ENCODE measurements at regions not wholly inside any gene's neighbourhood (a gene's known extent, or its start where the extent isn't known, plus 50 kb on each side); places are given as distances from the start of the nearest gene placed in this dataset.

DNA sequence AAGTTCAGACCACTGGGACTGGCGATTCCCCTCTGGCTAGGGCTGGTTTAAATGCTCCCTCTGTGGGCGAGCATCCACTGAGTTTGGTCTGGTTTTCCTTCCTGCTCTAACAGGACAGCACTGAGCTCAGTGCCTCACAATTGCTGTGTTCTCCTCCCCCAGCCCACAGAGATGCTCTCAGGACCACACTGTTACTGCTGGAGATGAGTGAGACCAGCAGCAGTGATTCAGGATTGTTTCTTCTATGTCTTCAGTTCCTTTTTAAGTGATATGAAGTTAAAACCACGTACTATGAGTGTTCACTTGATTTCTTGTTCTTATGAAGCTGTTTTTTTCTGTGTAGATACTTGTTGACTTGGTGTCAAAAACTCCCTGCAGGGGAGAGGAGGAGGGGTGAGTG lies 180.4 kb upstream of the COL8A1 start:
- Histone ChIP-seq H3K9me3 (ENCODE audit: control insufficient read depth, insufficient read depth, low read length) (no peaks in the 10 kb centered on the region), H3K27me3 (ENCODE audit: control insufficient read depth, insufficient read depth, low read length) (no peaks in the 10 kb centered on the region), H3K4me3 (ENCODE audit: low read length) (no peak overlapping the region), H3K36me3 (ENCODE audit: control insufficient read depth, insufficient read depth, low read length) (no peaks in the 10 kb centered on the region), H3K27ac (ENCODE audit: low read length) (no peak overlapping the region), H3K4me1 (ENCODE audit: control insufficient read depth, insufficient read depth, low read length) (no peaks in the 10 kb centered on the region)
- no CpG with 5 or more reads among the region's 3 CpGs for WGBS (ENCODE audit: insufficient coverage, insufficient read length)
- DNase-seq (ENCODE audit: low read depth, low spot score): no peak

GRCh38 chr3:99442599-99442998 lies 195.8 kb upstream of the COL8A1 start:
- H3K27me3 ChIP-seq (ENCODE audit: control insufficient read depth, insufficient read depth, low read length): no peaks in the 10 kb centered on the region
- no peaks in the 10 kb centered on the region for H3K9me3 ChIP-seq (ENCODE audit: control insufficient read depth, insufficient read depth, low read length)
- no peaks in the 10 kb centered on the region for H3K36me3 ChIP-seq (ENCODE audit: control insufficient read depth, insufficient read depth, low read length)
- no peak overlapping the region for H3K27ac ChIP-seq (ENCODE audit: low read length)
- no peak for DNase-seq (ENCODE audit: low read depth, low spot score)
- no CpG with 5 or more reads among the region's 2 CpGs for WGBS (ENCODE audit: insufficient coverage, insufficient read length)
- H3K4me3 ChIP-seq (ENCODE audit: low read length): no peak overlapping the region
- H3K4me1 ChIP-seq (ENCODE audit: control insufficient read depth, insufficient read depth, low read length): no peaks in the 10 kb centered on the region

- no peak overlapping the region for H3K27ac ChIP-seq (ENCODE audit: low read length)
- H3K4me1 ChIP-seq (ENCODE audit: control insufficient read depth, insufficient read depth, low read length): no peaks in the 10 kb centered on the region
- no peaks in the 10 kb centered on the region for H3K9me3 ChIP-seq (ENCODE audit: control insufficient read depth, insufficient read depth, low read length)
- H3K36me3 ChIP-seq (ENCODE audit: control insufficient read depth, insufficient read depth, low read length): no peaks in the 10 kb centered on the region; the same call in 1 of the 2 replicates
- peak; percentile 4 for DNase-seq (ENCODE audit: low read depth, low spot score)
- WGBS (ENCODE audit: insufficient coverage, insufficient read length): no CpG with 5 or more reads among the region's 1 CpG
- H3K4me3 ChIP-seq (ENCODE audit: low read length): no peak overlapping the region
- no peaks in the 10 kb centered on the region for H3K27me3 ChIP-seq (ENCODE audit: control insufficient read depth, insufficient read depth, low read length)
Observed at GRCh38 chr3:99439892-99440291, 198.5 kb upstream of the COL8A1 start.

GRCh38 chr3:99434190-99434589 lies 204.2 kb upstream of the COL8A1 start:
- no peak for DNase-seq (ENCODE audit: low read depth, low spot score)
- Histone ChIP-seq H3K9me3 (ENCODE audit: control insufficient read depth, insufficient read depth, low read length) (no peaks in the 10 kb centered on the region), H3K36me3 (ENCODE audit: control insufficient read depth, insufficient read depth, low read length) (no peaks in the 10 kb centered on the region; the same call in 1 of the 2 replicates)

GRCh38 chr3:99430348-99431134 lies 207.9 kb upstream of the COL8A1 start:
- no peaks in the 10 kb centered on the region for H3K4me1 ChIP-seq (ENCODE audit: control insufficient read depth, insufficient read depth, low read length)
- H3K36me3 ChIP-seq (ENCODE audit: control insufficient read depth, insufficient read depth, low read length): no peaks in the 10 kb centered on the region
- no peak overlapping the region for H3K27ac ChIP-seq (ENCODE audit: low read length)
- no peak for DNase-seq (ENCODE audit: low read depth, low spot score)
- H3K27me3 ChIP-seq (ENCODE audit: control insufficient read depth, insufficient read depth, low read length): no peaks in the 10 kb centered on the region
- no CpG with 5 or more reads among the region's 3 CpGs for WGBS (ENCODE audit: insufficient coverage, insufficient read length)
- H3K4me3 ChIP-seq (ENCODE audit: low read length): no peak overlapping the region
- H3K9me3 ChIP-seq (ENCODE audit: control insufficient read depth, insufficient read depth, low read length): no peaks in the 10 kb centered on the region

More at GRCh38 chr3:99434190-99434589, 204.2 kb upstream of the COL8A1 start:
- Histone ChIP-seq H3K27me3 (ENCODE audit: control insufficient read depth, insufficient read depth, low read length) (no peaks in the 10 kb centered on the region), H3K27ac (ENCODE audit: low read length) (no peak overlapping the region), H3K4me1 (ENCODE audit: control insufficient read depth, insufficient read depth, low read length) (no peaks in the 10 kb centered on the region), H3K4me3 (ENCODE audit: low read length) (no peak overlapping the region)

DNA sequence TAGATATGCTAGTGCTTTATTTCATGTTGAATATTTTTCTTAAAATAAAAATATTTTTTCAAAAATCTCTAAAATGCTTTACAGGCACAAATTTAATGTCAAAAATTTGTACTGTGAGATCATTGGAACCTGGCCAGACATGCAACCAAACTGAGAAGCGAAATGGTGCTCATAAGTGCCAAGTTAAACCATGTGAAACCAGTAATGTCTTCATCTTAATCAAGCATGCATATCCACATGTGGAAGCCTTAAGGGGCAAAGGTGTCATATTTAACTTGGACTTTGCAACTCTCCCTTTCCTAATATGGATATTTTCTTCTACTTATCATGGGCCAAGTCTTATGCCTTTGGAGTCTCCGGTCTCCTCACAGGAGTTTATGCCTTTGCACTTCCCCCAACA lies 208.9 kb upstream of the COL8A1 start:
- Histone ChIP-seq H3K27me3 (ENCODE audit: control insufficient read depth, insufficient read depth, low read length) (no peaks in the 10 kb centered on the region), H3K4me3 (ENCODE audit: low read length) (no peak overlapping the region), H3K4me1 (ENCODE audit: control insufficient read depth, insufficient read depth, low read length) (no peaks in the 10 kb centered on the region), H3K27ac (ENCODE audit: low read length) (no peak overlapping the region), H3K9me3 (ENCODE audit: control insufficient read depth, insufficient read depth, low read length) (no peaks in the 10 kb centered on the region), H3K36me3 (ENCODE audit: control insufficient read depth, insufficient read depth, low read length) (no peaks in the 10 kb centered on the region)
- DNase-seq (ENCODE audit: low read depth, low spot score): no peak
- no CpG with 5 or more reads among the region's 2 CpGs for WGBS (ENCODE audit: insufficient coverage, insufficient read length)

DNA sequence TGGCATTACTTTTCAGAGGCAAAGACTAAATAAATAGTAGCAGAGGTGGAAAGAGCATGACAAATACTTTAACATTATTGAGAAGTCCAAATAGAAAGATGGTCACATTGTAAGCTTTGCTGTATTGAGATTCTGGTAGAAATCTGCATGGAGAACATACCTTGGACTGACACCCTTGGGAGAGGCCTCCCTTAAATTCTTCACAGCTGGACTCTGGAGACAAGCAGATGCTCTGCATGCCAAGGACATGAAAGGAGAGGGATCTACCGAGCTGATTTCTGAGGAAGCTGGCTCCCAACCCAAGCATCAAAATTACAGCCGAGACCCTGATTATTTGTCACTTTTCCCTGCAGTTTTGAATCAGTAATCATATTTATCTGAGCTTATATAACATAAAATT lies 212.5 kb upstream of the COL8A1 start:
- H3K9me3 ChIP-seq (ENCODE audit: control insufficient read depth, insufficient read depth, low read length): no peaks in the 10 kb centered on the region
- H3K4me3 ChIP-seq (ENCODE audit: low read length): no peak overlapping the region
- WGBS (ENCODE audit: insufficient coverage, insufficient read length): no CpG with 5 or more reads among the region's 2 CpGs
- no peak for DNase-seq (ENCODE audit: low read depth, low spot score)
- no peaks in the 10 kb centered on the region for H3K4me1 ChIP-seq (ENCODE audit: control insufficient read depth, insufficient read depth, low read length)
- H3K36me3 ChIP-seq (ENCODE audit: control insufficient read depth, insufficient read depth, low read length): no peaks in the 10 kb centered on the region
- no peak overlapping the region for H3K27ac ChIP-seq (ENCODE audit: low read length)
- no peaks in the 10 kb centered on the region for H3K27me3 ChIP-seq (ENCODE audit: control insufficient read depth, insufficient read depth, low read length)

DNA sequence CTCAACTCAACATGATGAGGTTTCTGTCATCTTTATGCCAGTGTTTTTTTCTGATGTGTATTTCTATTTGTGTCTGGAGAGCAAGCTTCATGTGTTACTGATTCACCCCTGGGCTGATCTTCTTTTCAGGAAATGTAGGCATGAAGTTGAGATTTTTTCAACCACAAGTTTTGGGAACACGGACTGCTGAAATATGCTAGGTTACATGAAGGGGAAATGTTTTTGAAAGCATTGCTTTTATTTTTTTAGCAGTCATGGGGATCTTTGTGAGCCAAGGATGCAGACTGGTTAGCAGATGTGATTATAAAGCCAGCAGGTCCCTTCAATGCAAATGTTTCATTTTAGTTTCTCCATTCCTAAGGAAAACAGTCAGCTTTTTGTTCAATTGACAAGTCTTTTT lies 219.3 kb upstream of the COL8A1 start:
- no peak overlapping the region for H3K27ac ChIP-seq (ENCODE audit: low read length)
- no peak overlapping the region for H3K4me3 ChIP-seq (ENCODE audit: low read length)
- no peaks in the 10 kb centered on the region for H3K36me3 ChIP-seq (ENCODE audit: control insufficient read depth, insufficient read depth, low read length)
- no CpG with 5 or more reads among the region's 1 CpG for WGBS (ENCODE audit: insufficient coverage, insufficient read length)
- H3K27me3 ChIP-seq (ENCODE audit: control insufficient read depth, insufficient read depth, low read length): no peaks in the 10 kb centered on the region
- H3K4me1 ChIP-seq (ENCODE audit: control insufficient read depth, insufficient read depth, low read length): no peaks in the 10 kb centered on the region
- DNase-seq (ENCODE audit: low read depth, low spot score): no peak
- H3K9me3 ChIP-seq (ENCODE audit: control insufficient read depth, insufficient read depth, low read length): no peaks in the 10 kb centered on the region

DNA sequence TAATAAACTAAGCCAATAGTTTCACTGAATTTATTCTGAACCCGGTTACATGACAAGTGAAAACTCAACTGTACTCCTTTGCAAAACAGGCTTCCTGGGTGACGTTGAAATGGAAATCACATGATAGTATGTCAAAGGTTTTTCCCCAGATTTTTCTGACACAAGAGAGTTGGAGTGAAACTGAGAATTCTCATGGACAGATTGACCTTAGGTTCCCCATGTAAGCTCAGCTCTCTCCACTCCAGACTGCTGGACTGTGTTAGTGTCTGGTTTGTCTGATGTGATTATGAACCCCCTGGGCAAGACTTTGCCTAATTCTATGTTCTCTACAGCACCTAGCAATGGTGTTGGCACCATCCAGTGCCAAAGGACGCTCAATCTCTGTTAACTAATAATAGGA lies 219.7 kb upstream of the COL8A1 start:
- Histone ChIP-seq H3K36me3 (ENCODE audit: control insufficient read depth, insufficient read depth, low read length) (no peaks in the 10 kb centered on the region), H3K27me3 (ENCODE audit: control insufficient read depth, insufficient read depth, low read length) (no peaks in the 10 kb centered on the region), H3K4me3 (ENCODE audit: low read length) (no peak overlapping the region), H3K9me3 (ENCODE audit: control insufficient read depth, insufficient read depth, low read length) (no peaks in the 10 kb centered on the region), H3K4me1 (ENCODE audit: control insufficient read depth, insufficient read depth, low read length) (no peaks in the 10 kb centered on the region), H3K27ac (ENCODE audit: low read length) (no peak overlapping the region)
- WGBS (ENCODE audit: insufficient coverage, insufficient read length): no CpG with 5 or more reads among the region's 3 CpGs
- no peak for DNase-seq (ENCODE audit: low read depth, low spot score)

GRCh38 chr3:99418209-99418635 lies 220.2 kb upstream of the COL8A1 start:
- Histone ChIP-seq H3K36me3 (ENCODE audit: control insufficient read depth, insufficient read depth, low read length) (no peaks in the 10 kb centered on the region), H3K4me3 (ENCODE audit: low read length) (no peak overlapping the region), H3K9me3 (ENCODE audit: control insufficient read depth, insufficient read depth, low read length) (no peaks in the 10 kb centered on the region), H3K4me1 (ENCODE audit: control insufficient read depth, insufficient read depth, low read length) (no peaks in the 10 kb centered on the region), H3K27me3 (ENCODE audit: control insufficient read depth, insufficient read depth, low read length) (no peaks in the 10 kb centered on the region), H3K27ac (ENCODE audit: low read length) (no peak overlapping the region)
- no CpG with 5 or more reads among the region's 2 CpGs for WGBS (ENCODE audit: insufficient coverage, insufficient read length)
- DNase-seq (ENCODE audit: low read depth, low spot score): no peak

GRCh38 chr3:99413504-99413903 lies 224.9 kb upstream of the COL8A1 start:
- H3K27ac ChIP-seq (ENCODE audit: low read length): no peak overlapping the region
- DNase-seq (ENCODE audit: low read depth, low spot score): no peak

More at GRCh38 chr3:99413504-99413903, 224.9 kb upstream of the COL8A1 start:
- Histone ChIP-seq H3K27me3 (ENCODE audit: control insufficient read depth, insufficient read depth, low read length) (no peaks in the 10 kb centered on the region), H3K9me3 (ENCODE audit: control insufficient read depth, insufficient read depth, low read length) (no peaks in the 10 kb centered on the region), H3K4me3 (ENCODE audit: low read length) (no peak overlapping the region), H3K36me3 (ENCODE audit: control insufficient read depth, insufficient read depth, low read length) (no peaks in the 10 kb centered on the region), H3K4me1 (ENCODE audit: control insufficient read depth, insufficient read depth, low read length) (no peaks in the 10 kb centered on the region)
- WGBS (ENCODE audit: insufficient coverage, insufficient read length): no CpG with 5 or more reads among the region's 1 CpG
